HCT116 (cell line): ENCODE measurements at regions not wholly inside any gene's neighbourhood (a gene's known extent, or its start where the extent isn't known, plus 50 kb on each side); places are given as distances from the start of the nearest gene placed in this dataset.

ENCODE experiments used
- ATAC-seq: fragments of 200-7000 bp; cut with Tn5 transposase; 2 replicates; pipeline ENCODE4 v1.9.1; 2020; ENCODE audit warnings: mild to moderate bottlenecking, moderate library complexity
- BruUV-seq: library from RNA; stranded (reverse); fragments of 400-500 nt; replicated peaks from 2 replicates; lab custom pipeline; 2021; lab: Mats Ljungman, UMichigan
- CTCF ChIA-PET: fragments of 300-600 bp; sonication (Branson Sonifier 250); formaldehyde crosslinking; loops from one replicate; lab custom pipeline; 2021; ENCODE audit warnings: antibody characterized with exemption; lab: Charles Lee
- POLR2A ChIA-PET: fragments of 300-600, 350-600 bp; sonication (Branson Sonifier 250); formaldehyde crosslinking; loops from one replicate; lab custom pipeline; 2021; ENCODE audit warnings: antibody characterized with exemption; lab: Charles Lee
- RAD21 ChIA-PET, 2 experiments: fragments of 300-600 bp; sonication (Branson Sonifier 250); formaldehyde crosslinking; loops; one replicate each; lab custom pipeline; 2023; ENCODE audit warnings: low total read pairs in 2 of 2; ENCODE audit not compliant: uncharacterized antibody in 2 of 2, unreplicated experiment in 2 of 2, low non-redundant PET in 1 of 2; lab: Charles Lee
- DNase-seq: peaks from one replicate; pipeline ENCODE4 v3.0.0-alpha.2; 2010; ENCODE audit warnings: low read depth, low spot score
- H2AFZ ChIP-seq: fragments of 200-600 bp; shearing (Covaris generic), sonication (generic); 2 replicates; pipeline ENCODE4 v1.6.1; 2017; ENCODE audit warnings: low read depth, mixed run types, mixed read lengths, antibody characterized with exemption, low read length; ENCODE audit not compliant: poor library complexity, severe bottlenecking
- H3K27ac ChIP-seq: 2 replicates; pipeline ENCODE4 v1.5.1; 2012; ENCODE audit warnings: low read depth, low read length
- H3K27me3 ChIP-seq: fragments of 200-600 bp; sonication (generic); 2 replicates; pipeline ENCODE4 v1.6.1; 2016; ENCODE audit warnings: mixed run types, low read length, mixed read lengths; ENCODE audit not compliant: insufficient read depth
- H3K36me3 ChIP-seq, 2 experiments: fragments of 200-500 bp in 1 of 2; fragments of 200-600 bp in 1 of 2; sonication (Bioruptor generic) in 1 of 2; sonication (generic) in 1 of 2; 2 replicates each; pipeline versions ENCODE4 v1.5.1 to v1.6.1; 2014 to 2016; ENCODE audit warnings: low read length in 2 of 2, inconsistent platforms in 1 of 2, mixed read lengths in 1 of 2, mixed run types in 1 of 2; ENCODE audit not compliant: insufficient read depth in 2 of 2, control insufficient read depth in 1 of 2
- H3K4me1 ChIP-seq, 2 experiments: fragments of 200-600 bp in 1 of 2; sonication (generic) in 1 of 2; 2 replicates each; pipeline versions ENCODE4 v1.5.1 to v1.6.1; 2012 to 2017; ENCODE audit warnings: low read length in 2 of 2, inconsistent platforms in 1 of 2, mild to moderate bottlenecking in 1 of 2, mixed read lengths in 1 of 2, mixed run types in 1 of 2, moderate library complexity in 1 of 2; ENCODE audit not compliant: insufficient read depth in 2 of 2, control insufficient read depth in 1 of 2
- H3K4me2 ChIP-seq: fragments of 200-600 bp; sonication (generic); 2 replicates; pipeline ENCODE4 v1.6.1; 2017; ENCODE audit warnings: mixed run types, low read length, mixed read lengths
- H3K4me3 ChIP-seq, 2 experiments: fragments of 200-600 bp in 1 of 2; sonication (generic) in 1 of 2; replicated peaks in 1 of 2; 2 replicates each; pipeline ENCODE4 v1.5.1; 2011 to 2016; ENCODE audit warnings: low read length in 2 of 2, control low read depth in 1 of 2, low read depth in 1 of 2, mild to moderate bottlenecking in 1 of 2, mixed read lengths in 1 of 2, mixed run types in 1 of 2
- H3K79me2 ChIP-seq: fragments of 200-600 bp; sonication (generic); 2 replicates; pipeline ENCODE4 v1.6.1; 2017; ENCODE audit warnings: mild to moderate bottlenecking, mixed run types, low read length, moderate library complexity, mixed read lengths; ENCODE audit not compliant: insufficient read depth
- H3K9ac ChIP-seq: fragments of 200-600 bp; sonication (generic); 2 replicates; pipeline ENCODE4 v1.6.1; 2016; ENCODE audit warnings: low read length, mixed read lengths
- H3K9me2 ChIP-seq: fragments of 200-600 bp; sonication (generic), shearing (Covaris generic); 2 replicates; pipeline ENCODE4 v1.6.1; 2017; ENCODE audit warnings: mixed run types, mild to moderate bottlenecking, moderate library complexity; ENCODE audit not compliant: insufficient read depth
- H3K9me3 ChIP-seq, 2 experiments: fragments of 200-500 bp in 1 of 2; fragments of 200-600 bp in 1 of 2; sonication (Bioruptor generic) in 1 of 2; sonication (generic) in 1 of 2; 2 replicates each; pipeline ENCODE4 v1.6.1; 2014 to 2017; ENCODE audit warnings: low read length in 2 of 2, mixed read lengths in 2 of 2, inconsistent platforms in 1 of 2, low read depth in 1 of 2, mild to moderate bottlenecking in 1 of 2, mixed run types in 1 of 2, moderate library complexity in 1 of 2; ENCODE audit not compliant: control insufficient read depth in 1 of 2, insufficient read depth in 1 of 2
- H4K20me1 ChIP-seq: fragments of 200-600 bp; sonication (generic), shearing (Covaris generic); 2 replicates; pipeline ENCODE4 v1.6.1; 2017; ENCODE audit warnings: mixed run types, mild to moderate bottlenecking, moderate library complexity; ENCODE audit not compliant: insufficient read depth
- CTCF ChIP-seq, 3 experiments: fragments of 200-600 bp in 1 of 3; sonication (generic) in 1 of 3; IDR thresholded peaks in 2 of 3; conservative IDR thresholded peaks in 1 of 3; 2 replicates each; pipeline ENCODE4 v1.5.1; 2012 to 2017; ENCODE audit warnings: low read depth in 2 of 3, low read length in 2 of 3, antibody characterized with exemption in 1 of 3, borderline replicate concordance in 1 of 3, control low read depth in 1 of 3, mild to moderate bottlenecking in 1 of 3, mixed read lengths in 1 of 3, mixed run types in 1 of 3, moderate library complexity in 1 of 3; ENCODE audit not compliant: insufficient read depth in 1 of 3
- EZH2phosphoT487 ChIP-seq: fragments of 200-600 bp; IDR thresholded peaks from 2 replicates; pipeline ENCODE4 v1.6.1; 2018; ENCODE audit warnings: antibody characterized with exemption, borderline replicate concordance
- FOSL1 ChIP-seq: IDR thresholded peaks from 2 replicates; pipeline ENCODE4 v1.6.1; 2012; ENCODE audit warnings: low read depth
- JUND ChIP-seq: IDR thresholded peaks from 2 replicates; pipeline ENCODE4 v1.6.1; 2012
- POLR2A ChIP-seq: IDR thresholded peaks from 2 replicates; pipeline ENCODE4 v1.7.0; 2011; ENCODE audit warnings: borderline replicate concordance; ENCODE audit not compliant: insufficient read depth, insufficient read length; ENCODE audit errors: extremely low read depth
- RAD21 ChIP-seq: IDR thresholded peaks from 2 replicates; pipeline ENCODE4 v1.6.1; 2012; ENCODE audit warnings: low read depth, mild to moderate bottlenecking
- SP1 ChIP-seq: IDR thresholded peaks from 2 replicates; pipeline ENCODE4 v1.6.1; 2012; ENCODE audit warnings: low read depth
- SRF ChIP-seq: IDR thresholded peaks from 2 replicates; pipeline ENCODE4 v1.6.1; 2012; ENCODE audit warnings: low read depth
- YY1 ChIP-seq: IDR thresholded peaks from 2 replicates; pipeline ENCODE4 v1.6.1; 2011; ENCODE audit warnings: low read length, low read depth, moderate library complexity, mild to moderate bottlenecking; ENCODE audit not compliant: insufficient replicate concordance; ENCODE audit errors: extremely low read depth
- intact Hi-C: fragments of 100-400 bp; cut with micrococcal nuclease; formaldehyde crosslinking; loops from 2 replicates; pipeline ENCODE4 v1.10.0; 2022
- TF ChIP-seq, protein P1 (sequence below): IDR thresholded peaks from 2 replicates; pipeline ENCODE4 v1.6.1; 2012

DNA sequence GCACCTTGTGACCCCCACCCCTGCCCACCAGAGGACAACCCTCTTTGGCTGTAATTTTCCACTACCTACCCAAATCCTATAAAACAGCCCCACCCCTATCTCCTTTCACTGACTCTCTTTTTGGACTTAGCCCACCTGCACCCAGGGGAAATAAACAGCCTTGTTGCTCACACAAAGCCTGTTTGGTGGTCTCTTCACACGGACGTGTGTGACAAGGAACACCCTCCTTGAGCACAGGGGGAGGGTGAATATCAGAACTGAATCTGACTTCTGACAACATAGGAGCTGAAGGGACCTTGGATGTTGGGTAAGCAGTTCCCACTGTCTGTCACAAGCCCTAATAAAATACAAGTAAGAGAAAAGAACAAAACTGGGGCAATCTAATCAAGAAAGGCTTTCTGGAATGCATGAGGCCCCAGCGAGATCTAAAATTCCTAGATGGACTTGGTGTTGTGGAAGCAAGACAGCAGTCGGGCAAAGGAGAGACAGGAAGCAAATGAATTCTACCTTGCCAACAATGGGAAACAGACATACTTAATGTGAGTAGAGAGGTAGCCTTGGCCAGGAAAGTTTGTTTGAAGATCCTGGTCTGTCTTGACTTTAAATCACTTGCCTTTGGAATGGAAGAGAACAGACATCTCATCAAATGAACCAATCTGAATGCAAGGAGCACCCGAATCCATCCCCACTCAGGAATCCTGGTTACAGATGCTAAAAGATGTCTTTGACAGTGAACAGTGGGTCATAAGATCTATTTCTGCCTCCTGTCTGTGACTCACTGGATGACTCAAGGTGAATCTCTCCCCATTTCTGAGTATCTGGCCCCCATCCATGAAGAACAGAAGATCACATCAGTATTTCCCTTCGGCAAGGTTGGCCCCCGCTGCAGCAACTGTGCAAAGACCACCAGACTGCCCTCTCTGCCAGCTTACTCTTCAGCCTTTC lies 53.3 kb downstream of the OLFML3 start:
- intact Hi-C loops = no loop called here
- RAD21 ChIA-PET = no interaction called here
- no peaks in the 10 kb centered on the region for H3K79me2 ChIP-seq
- peak; percentile 70 for ATAC-seq
- H3K4me2 ChIP-seq = peak overlapping the region; percentile 40
- TF ChIP-seq SP1 = 0 out of 2 replicates have a peak, but pooled peaks have one; percentile 18
- TF ChIP-seq EZH2phosphoT487 = no peak
- TF ChIP-seq JUND = peak; percentile 33; the same call in 1 of the 2 replicates
- no peak for TF ChIP-seq CTCF (IDR thresholded peaks at IDR 0.05 in 2 of 3, conservative IDR thresholded peaks at IDR 0.05 in 1 of 3; ENCODE audit: borderline replicate concordance in 1 of 3, insufficient read depth in 1 of 3, low read depth in 2 of 3, low read length in 2 of 3)
- no peak for TF ChIP-seq RAD21
- TF ChIP-seq FOSL1 = peak; percentile 67
- no peak for TF ChIP-seq SRF
- TF ChIP-seq, protein P1, sequence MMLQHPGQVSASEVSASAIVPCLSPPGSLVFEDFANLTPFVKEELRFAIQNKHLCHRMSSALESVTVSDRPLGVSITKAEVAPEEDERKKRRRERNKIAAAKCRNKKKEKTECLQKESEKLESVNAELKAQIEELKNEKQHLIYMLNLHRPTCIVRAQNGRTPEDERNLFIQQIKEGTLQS = no peak
- no peak for TF ChIP-seq POLR2A
- TF ChIP-seq YY1 = no peak
- no peaks in the 10 kb centered on the region for H4K20me1 ChIP-seq
- BruUV-seq = no TSS peak
- H3K9me3 ChIP-seq = no peaks in the 10 kb centered on the region
- no peak overlapping the region for H2AFZ ChIP-seq
- no peak overlapping the region for H3K9ac ChIP-seq
- no peak for DNase-seq
- H3K4me3 ChIP-seq = no peak overlapping the region
- H3K4me1 ChIP-seq = peaks cover 0 to 11% of the 10 kb centered on the region in 2 experiments; a peak in 3 of 4 replicates
- no peaks in the 10 kb centered on the region for H3K27me3 ChIP-seq
- CTCF ChIA-PET = interaction anchor here (0.8 to 1.3 kb wide), 2 partner anchors 9 to 250 kb away, joined by 3 to 5 read pairs; no protein-coding TSS in a partner anchor
- POLR2A ChIA-PET = no interaction called here
- H3K9me2 ChIP-seq = no peaks in the 10 kb centered on the region
- H3K36me3 ChIP-seq = no peaks in the 10 kb centered on the region
- no peak overlapping the region for H3K27ac ChIP-seq
